NCI-H146 (cell line): ENCODE measurements at regions not wholly inside any gene's neighbourhood (a gene's known extent, or its start where the extent isn't known, plus 50 kb on each side); places are given as distances from the start of the nearest gene placed in this dataset.

Source experiments
- DNase-seq: peaks from one replicate; lab custom pipeline; 2025; lab: John Stamatoyannopoulos, UW

- no peak for DNase-seq
These were observed 84.9 kb upstream of the BCOR start for GRCh38 chrX:40182615-40183014.

- DNase-seq, result no peak
These were observed 84.3 kb upstream of the BCOR start for GRCh38 chrX:40182095-40182494.

- DNase-seq, result no peak
These were observed 81.5 kb upstream of the BCOR start for GRCh38 chrX:40179283-40179682.

- no peak for DNase-seq
These were observed 80.4 kb upstream of the BCOR start for GRCh38 chrX:40177942-40178715.

- DNase-seq, result no peak
These were observed 79.7 kb upstream of the BCOR start for GRCh38 chrX:40177489-40177888.

- DNase-seq, result peak; percentile 51
These were observed 79.3 kb upstream of the BCOR start for GRCh38 chrX:40177117-40177430.

GRCh38 chrX:40176351-40177116 lies 78.8 kb upstream of the BCOR start:
- peak; percentile 59 for DNase-seq

GRCh38 chrX:40175511-40176350 lies 78.0 kb upstream of the BCOR start:
- DNase-seq, result peak; percentile 79

GRCh38 chrX:40174854-40175510 lies 77.2 kb upstream of the BCOR start:
- peak; percentile 73 for DNase-seq

- DNase-seq, result peak; percentile 65
These were observed 76.5 kb upstream of the BCOR start for GRCh38 chrX:40174001-40174853.

GRCh38 chrX:40173143-40174000 lies 75.6 kb upstream of the BCOR start:
- no peak for DNase-seq

GRCh38 chrX:40172401-40173142 lies 74.8 kb upstream of the BCOR start:
- DNase-seq, result peak; percentile 32

GRCh38 chrX:40171513-40172400 lies 74.0 kb upstream of the BCOR start:
- DNase-seq, result peak; percentile 31

- DNase-seq, result peak; percentile 25
These were observed 73.2 kb upstream of the BCOR start for GRCh38 chrX:40170830-40171512.

GRCh38 chrX:40169193-40170101 lies 71.7 kb upstream of the BCOR start:
- DNase-seq, result peak; percentile 59

GRCh38 chrX:40168480-40169011 lies 70.8 kb upstream of the BCOR start:
- DNase-seq, result peak; percentile 38
